ENCODE measurements at regions not wholly inside any gene's neighbourhood (a gene's known extent, or its start where the extent isn't known, plus 50 kb on each side); places are given as distances from the start of the nearest gene placed in this dataset.

GRCh38 chr2:222353993-222354392 is 55.2 kb upstream of the PAX3 start:
- no peak for TF ChIP-seq CTCF (IDR thresholded peaks at IDR 0.05)
- TF ChIP-seq POLR2A (IDR thresholded peaks at IDR 0.05) = no peak
- TF ChIP-seq POLR2AphosphoS5 (IDR thresholded peaks at IDR 0.05) = no peak
- TF ChIP-seq EP300 (IDR thresholded peaks at IDR 0.05; ENCODE audit: low read depth) = no peak

Data from transverse colon (tissue), 4 donors.